ENCODE measurements at regions not wholly inside any gene's neighbourhood (a gene's known extent, or its start where the extent isn't known, plus 50 kb on each side); places are given as distances from the start of the nearest gene placed in this dataset.

- no peak for DNase-seq (ENCODE audit: low spot score)
- TF ChIP-seq CTCF (IDR thresholded peaks at IDR 0.05) = no peak
- no peak for ATAC-seq (ENCODE audit: insufficient number of reproducible peaks, low FRiP score, low read depth)
These were observed 351.9 kb upstream of the SALL3 start for GRCh38 chr18:78627551-78628346.

GRCh38 chr18:78629426-78629825 is 350.2 kb upstream of the SALL3 start:
- DNase-seq (ENCODE audit: low spot score) (no peak), ATAC-seq (ENCODE audit: insufficient number of reproducible peaks, low FRiP score, low read depth) (no peak)
- Histone ChIP-seq H3K4me1 (ENCODE audit: control insufficient read depth in 1 of 2, low read depth in 2 of 2) (no peaks in the 10 kb centered on the region), H3K4me3 (no peak overlapping the region), H3K27ac (no peak overlapping the region), H3K27me3 (replicated peaks; ENCODE audit: insufficient read depth) (no peaks in the 10 kb centered on the region), H3K9me3 (no peaks in the 10 kb centered on the region), H3K36me3 (no peaks in the 10 kb centered on the region)
- TF ChIP-seq CTCF (IDR thresholded peaks at IDR 0.05) = no peak

More at GRCh38 chr18:78627551-78628346, 351.9 kb upstream of the SALL3 start:
- H3K9me3 ChIP-seq = no peaks in the 10 kb centered on the region
- H3K4me3 ChIP-seq = no peak overlapping the region
- H3K4me1 ChIP-seq (ENCODE audit: control insufficient read depth in 1 of 2, low read depth in 2 of 2) = no peaks in the 10 kb centered on the region
- H3K27ac ChIP-seq = no peak overlapping the region
- H3K27me3 ChIP-seq (replicated peaks; ENCODE audit: insufficient read depth) = no peaks in the 10 kb centered on the region
- no peaks in the 10 kb centered on the region for H3K36me3 ChIP-seq

- no peak for TF ChIP-seq CTCF (IDR thresholded peaks at IDR 0.05)
- no peak for ATAC-seq (ENCODE audit: insufficient number of reproducible peaks, low FRiP score, low read depth)
- Histone ChIP-seq H3K27me3 (replicated peaks; ENCODE audit: insufficient read depth) (no peaks in the 10 kb centered on the region), H3K4me3 (no peak overlapping the region), H3K4me1 (ENCODE audit: control insufficient read depth in 1 of 2, low read depth in 2 of 2) (no peaks in the 10 kb centered on the region), H3K9me3 (no peaks in the 10 kb centered on the region), H3K27ac (no peak overlapping the region), H3K36me3 (no peaks in the 10 kb centered on the region)
- DNase-seq (ENCODE audit: low spot score) = no peak
These were observed 349.3 kb upstream of the SALL3 start for GRCh38 chr18:78630356-78630755.

- no peak for TF ChIP-seq CTCF (IDR thresholded peaks at IDR 0.05)
These were observed 348.6 kb upstream of the SALL3 start for GRCh38 chr18:78630981-78631510.

GRCh38 chr18:78632111-78632541 is 347.5 kb upstream of the SALL3 start:
- H3K4me1 ChIP-seq (ENCODE audit: control insufficient read depth in 1 of 2, low read depth in 2 of 2) = no peaks in the 10 kb centered on the region
- ATAC-seq (ENCODE audit: insufficient number of reproducible peaks, low FRiP score, low read depth) (no peak), DNase-seq (ENCODE audit: low spot score) (no peak)
- H3K9me3 ChIP-seq = no peaks in the 10 kb centered on the region
- no peak for TF ChIP-seq CTCF (IDR thresholded peaks at IDR 0.05)
- H3K27ac ChIP-seq = no peak overlapping the region
- H3K36me3 ChIP-seq = no peaks in the 10 kb centered on the region
- H3K27me3 ChIP-seq (replicated peaks; ENCODE audit: insufficient read depth) = no peaks in the 10 kb centered on the region
- H3K4me3 ChIP-seq = no peak overlapping the region

More at GRCh38 chr18:78630981-78631510, 348.6 kb upstream of the SALL3 start:
- DNase-seq (ENCODE audit: low spot score) (no peak), ATAC-seq (ENCODE audit: insufficient number of reproducible peaks, low FRiP score, low read depth) (no peak)
- H3K27me3 ChIP-seq (replicated peaks; ENCODE audit: insufficient read depth) = no peaks in the 10 kb centered on the region
- no peaks in the 10 kb centered on the region for H3K9me3 ChIP-seq
- H3K27ac ChIP-seq = no peak overlapping the region
- H3K36me3 ChIP-seq = no peaks in the 10 kb centered on the region
- H3K4me1 ChIP-seq (ENCODE audit: control insufficient read depth in 1 of 2, low read depth in 2 of 2) = no peaks in the 10 kb centered on the region
- H3K4me3 ChIP-seq = no peak overlapping the region
